ENCODE measurements at regions not wholly inside any gene's neighbourhood (a gene's known extent, or its start where the extent isn't known, plus 50 kb on each side); places are given as distances from the start of the nearest gene placed in this dataset.

DNA sequence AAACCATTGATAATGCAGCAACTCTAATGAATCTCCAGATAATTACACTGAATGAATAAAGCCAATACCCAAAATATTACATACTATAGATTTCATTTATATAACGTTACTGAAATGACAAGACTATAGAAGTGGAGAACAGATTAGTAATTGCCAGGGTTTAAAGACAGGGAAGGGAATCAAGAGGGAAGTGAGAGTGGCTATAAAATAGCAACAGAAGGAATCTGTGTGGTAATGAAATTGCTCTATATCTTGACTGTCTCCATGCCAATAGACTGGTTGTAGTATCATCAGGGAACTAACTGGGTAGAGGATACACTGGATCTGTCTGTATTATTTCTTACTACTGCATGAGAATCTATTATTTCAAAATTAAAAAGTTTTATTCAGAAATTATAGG, 396.5 kb upstream of the RPS23 start:
- H3K4ac ChIP-seq (ENCODE audit: low read depth, low read length): no peak overlapping the region
- H3K4me2 ChIP-seq (ENCODE audit: low read length): no peak overlapping the region
- no peak overlapping the region for H2AFZ ChIP-seq (ENCODE audit: insufficient read depth, low read length, poor library complexity)
- no peak overlapping the region for H4K91ac ChIP-seq (ENCODE audit: low read depth, low read length)
- no peak overlapping the region for H2BK12ac ChIP-seq (ENCODE audit: low read length)
- no peak overlapping the region for H4K12ac ChIP-seq (ENCODE audit: low read depth, low read length)
- H3K14ac ChIP-seq (ENCODE audit: low read length): no peak overlapping the region
- H4K8ac ChIP-seq (ENCODE audit: low read depth, low read length): no peak overlapping the region
- H3K36me3 ChIP-seq (ENCODE audit: control insufficient read depth in 1 of 2, insufficient read depth in 2 of 2, low read length in 2 of 2): no peaks in the 10 kb centered on the region
- H3K9me3 ChIP-seq (ENCODE audit: insufficient read depth, low read depth, low read length): no peaks in the 10 kb centered on the region
- H3K27ac ChIP-seq (ENCODE audit: low read depth, low read length): no peak overlapping the region
- no peak overlapping the region for H2AK5ac ChIP-seq (ENCODE audit: low read length)
- no CpG with 5 or more reads among the region's 1 CpG for WGBS (ENCODE audit: extremely low coverage, insufficient coverage, insufficient read length)
- no peaks in the 10 kb centered on the region for H3K27me3 ChIP-seq (ENCODE audit: insufficient read depth, low read length)
- no peak overlapping the region for H2BK120ac ChIP-seq (ENCODE audit: insufficient read depth, low read length, poor library complexity)
- no peak overlapping the region for H3K23ac ChIP-seq (ENCODE audit: low read length)
- H3K79me2 ChIP-seq (ENCODE audit: control insufficient read depth, insufficient read depth, low read length, poor library complexity): no peaks in the 10 kb centered on the region
- DNase-seq: no peak
- no peak overlapping the region for H3K9ac ChIP-seq (ENCODE audit: low read length)
- no peak overlapping the region for H2BK5ac ChIP-seq (ENCODE audit: low read depth, low read length, poor library complexity)
- no peaks in the 10 kb centered on the region for H3K4me1 ChIP-seq (ENCODE audit: control insufficient read depth in 1 of 2, insufficient read depth in 2 of 2, low read length in 2 of 2)
- H3K18ac ChIP-seq (ENCODE audit: low read length): no peak overlapping the region
- no peak overlapping the region for H3K4me3 ChIP-seq (ENCODE audit: low read depth, low read length)
- no peaks in the 10 kb centered on the region for H3K79me1 ChIP-seq (ENCODE audit: low read length)

DNA sequence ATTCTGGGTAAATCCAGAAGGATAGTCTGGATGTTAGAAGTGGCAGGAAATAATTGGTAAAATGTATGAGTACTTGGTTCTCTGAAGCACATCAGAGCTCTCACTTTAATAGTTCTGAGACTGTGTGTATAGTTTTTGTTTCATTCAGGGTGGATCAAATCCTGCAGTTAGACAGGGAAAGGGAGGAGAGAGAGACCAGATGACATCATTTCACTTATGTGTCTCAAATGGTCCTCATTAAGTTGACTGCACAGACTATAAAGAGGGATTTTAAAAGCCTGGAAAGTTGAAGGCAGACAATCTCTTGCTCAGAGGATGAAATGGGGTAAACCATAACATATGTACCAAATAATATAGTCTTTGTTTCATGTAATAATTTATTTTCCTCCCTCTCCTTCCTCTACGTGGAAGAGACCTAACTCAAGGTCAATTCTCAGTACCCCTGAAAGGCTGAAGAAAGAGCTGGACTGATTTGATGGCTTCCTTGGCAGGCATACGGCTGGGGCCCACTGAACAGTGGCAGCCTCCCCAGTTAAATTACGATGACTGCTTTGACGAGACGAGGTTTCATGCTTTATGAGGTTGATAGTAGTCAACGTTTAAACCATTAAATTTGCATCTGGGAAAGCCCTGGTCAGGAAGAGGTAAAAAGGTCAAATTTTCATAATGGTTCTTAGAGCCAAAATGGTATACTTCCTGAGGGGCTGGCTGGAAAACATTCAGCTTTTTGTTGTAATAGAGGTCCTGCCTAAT, 395.1 kb upstream of the RPS23 start:
- no peak overlapping the region for H2BK5ac ChIP-seq (ENCODE audit: low read depth, low read length, poor library complexity)
- no peak for DNase-seq
- H3K4me1 ChIP-seq (ENCODE audit: control insufficient read depth in 1 of 2, insufficient read depth in 2 of 2, low read length in 2 of 2): no peaks in the 10 kb centered on the region
- H2BK12ac ChIP-seq (ENCODE audit: low read length): no peak overlapping the region
- H3K79me2 ChIP-seq (ENCODE audit: control insufficient read depth, insufficient read depth, low read length, poor library complexity): no peaks in the 10 kb centered on the region
- WGBS (ENCODE audit: extremely low coverage, insufficient coverage, insufficient read length): no CpG with 5 or more reads among the region's 6 CpGs
- H3K9ac ChIP-seq (ENCODE audit: low read length): no peak overlapping the region
- H4K91ac ChIP-seq (ENCODE audit: low read depth, low read length): no peak overlapping the region
- H3K4ac ChIP-seq (ENCODE audit: low read depth, low read length): no peak overlapping the region
- no peaks in the 10 kb centered on the region for H3K36me3 ChIP-seq (ENCODE audit: control insufficient read depth in 1 of 2, insufficient read depth in 2 of 2, low read length in 2 of 2)
- no peak overlapping the region for H4K12ac ChIP-seq (ENCODE audit: low read depth, low read length)
- H3K4me3 ChIP-seq (ENCODE audit: low read depth, low read length): no peak overlapping the region
- H3K9me3 ChIP-seq (ENCODE audit: insufficient read depth, low read depth, low read length): no peaks in the 10 kb centered on the region
- H3K23ac ChIP-seq (ENCODE audit: low read length): no peak overlapping the region
- no peak overlapping the region for H2AK5ac ChIP-seq (ENCODE audit: low read length)
- H3K79me1 ChIP-seq (ENCODE audit: low read length): no peaks in the 10 kb centered on the region
- no peaks in the 10 kb centered on the region for H3K27me3 ChIP-seq (ENCODE audit: insufficient read depth, low read length)
- H4K8ac ChIP-seq (ENCODE audit: low read depth, low read length): no peak overlapping the region
- H2BK120ac ChIP-seq (ENCODE audit: insufficient read depth, low read length, poor library complexity): no peak overlapping the region
- H3K27ac ChIP-seq (ENCODE audit: low read depth, low read length): no peak overlapping the region
- no peak overlapping the region for H3K14ac ChIP-seq (ENCODE audit: low read length)
- H3K4me2 ChIP-seq (ENCODE audit: low read length): no peak overlapping the region
- no peak overlapping the region for H3K18ac ChIP-seq (ENCODE audit: low read length)
- H2AFZ ChIP-seq (ENCODE audit: insufficient read depth, low read length, poor library complexity): no peak overlapping the region

DNA sequence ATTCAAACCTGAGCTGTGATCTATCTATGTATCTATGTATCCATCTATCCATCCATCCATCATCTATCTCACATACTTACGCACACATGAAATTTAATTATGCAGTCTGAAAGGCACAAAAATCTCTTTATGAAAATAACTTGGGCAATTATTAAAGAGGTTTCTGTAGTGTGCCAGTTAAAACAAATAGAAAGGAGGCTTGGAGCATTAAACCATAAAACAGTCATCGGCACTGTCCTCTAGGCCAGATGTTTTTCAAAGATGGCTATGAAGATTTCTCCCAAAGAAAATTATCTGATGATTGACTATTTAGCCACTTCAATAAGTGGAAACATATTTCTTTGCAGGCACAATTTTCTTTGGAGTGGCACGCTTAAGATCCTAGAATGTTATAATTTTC, 392.5 kb upstream of the RPS23 start:
- no peak for DNase-seq
- H3K4me3 ChIP-seq (ENCODE audit: low read depth, low read length): no peak overlapping the region
- no peaks in the 10 kb centered on the region for H3K9me3 ChIP-seq (ENCODE audit: insufficient read depth, low read depth, low read length)
- H3K23ac ChIP-seq (ENCODE audit: low read length): no peak overlapping the region
- H2BK5ac ChIP-seq (ENCODE audit: low read depth, low read length, poor library complexity): no peak overlapping the region
- H3K36me3 ChIP-seq (ENCODE audit: control insufficient read depth in 1 of 2, insufficient read depth in 2 of 2, low read length in 2 of 2): no peaks in the 10 kb centered on the region
- no peak overlapping the region for H3K14ac ChIP-seq (ENCODE audit: low read length)
- H3K4ac ChIP-seq (ENCODE audit: low read depth, low read length): no peak overlapping the region
- H3K4me2 ChIP-seq (ENCODE audit: low read length): no peak overlapping the region
- H2AFZ ChIP-seq (ENCODE audit: insufficient read depth, low read length, poor library complexity): no peak overlapping the region
- no peaks in the 10 kb centered on the region for H3K4me1 ChIP-seq (ENCODE audit: control insufficient read depth in 1 of 2, insufficient read depth in 2 of 2, low read length in 2 of 2)
- H2BK120ac ChIP-seq (ENCODE audit: insufficient read depth, low read length, poor library complexity): no peak overlapping the region
- H4K91ac ChIP-seq (ENCODE audit: low read depth, low read length): no peak overlapping the region
- no peaks in the 10 kb centered on the region for H3K79me2 ChIP-seq (ENCODE audit: control insufficient read depth, insufficient read depth, low read length, poor library complexity)
- no peak overlapping the region for H3K27ac ChIP-seq (ENCODE audit: low read depth, low read length)
- no peak overlapping the region for H4K12ac ChIP-seq (ENCODE audit: low read depth, low read length)
- H4K8ac ChIP-seq (ENCODE audit: low read depth, low read length): no peak overlapping the region
- WGBS (ENCODE audit: extremely low coverage, insufficient coverage, insufficient read length): no CpG with 5 or more reads among the region's 3 CpGs
- no peak overlapping the region for H2BK12ac ChIP-seq (ENCODE audit: low read length)
- H3K18ac ChIP-seq (ENCODE audit: low read length): no peak overlapping the region
- H3K79me1 ChIP-seq (ENCODE audit: low read length): no peaks in the 10 kb centered on the region
- H3K27me3 ChIP-seq (ENCODE audit: insufficient read depth, low read length): no peaks in the 10 kb centered on the region
- H2AK5ac ChIP-seq (ENCODE audit: low read length): no peak overlapping the region
- H3K9ac ChIP-seq (ENCODE audit: low read length): no peak overlapping the region

DNA sequence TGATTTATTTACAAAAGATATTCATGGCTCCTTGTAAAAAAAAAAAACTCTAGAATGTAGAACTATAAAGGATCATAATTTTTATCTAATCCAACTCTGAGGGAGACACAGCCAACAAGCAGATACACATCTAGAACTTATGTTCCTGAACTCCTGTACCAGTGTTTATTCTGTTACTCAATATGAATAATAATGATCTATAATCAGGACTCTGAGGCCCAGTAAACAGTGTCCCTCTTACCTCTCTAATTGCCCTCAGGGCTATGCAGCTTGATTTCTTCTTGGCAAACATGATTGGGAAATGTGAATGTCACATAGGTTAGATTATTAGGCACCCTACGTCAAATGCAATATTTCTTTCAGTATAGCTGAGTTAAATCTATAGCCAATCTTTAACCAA, 391.6 kb upstream of the RPS23 start:
- no peak overlapping the region for H2BK120ac ChIP-seq (ENCODE audit: insufficient read depth, low read length, poor library complexity)
- no CpG with 5 or more reads among the region's 1 CpG for WGBS (ENCODE audit: extremely low coverage, insufficient coverage, insufficient read length)
- H3K18ac ChIP-seq (ENCODE audit: low read length): no peak overlapping the region
- no peaks in the 10 kb centered on the region for H3K27me3 ChIP-seq (ENCODE audit: insufficient read depth, low read length)
- H4K12ac ChIP-seq (ENCODE audit: low read depth, low read length): no peak overlapping the region
- no peak overlapping the region for H3K4me2 ChIP-seq (ENCODE audit: low read length)
- DNase-seq: no peak
- no peak overlapping the region for H3K4ac ChIP-seq (ENCODE audit: low read depth, low read length)
- no peaks in the 10 kb centered on the region for H3K79me1 ChIP-seq (ENCODE audit: low read length)
- H2BK12ac ChIP-seq (ENCODE audit: low read length): no peak overlapping the region
- no peak overlapping the region for H2AFZ ChIP-seq (ENCODE audit: insufficient read depth, low read length, poor library complexity)
- no peak overlapping the region for H3K27ac ChIP-seq (ENCODE audit: low read depth, low read length)
- no peak overlapping the region for H3K9ac ChIP-seq (ENCODE audit: low read length)
- H3K23ac ChIP-seq (ENCODE audit: low read length): no peak overlapping the region
- no peaks in the 10 kb centered on the region for H3K36me3 ChIP-seq (ENCODE audit: control insufficient read depth in 1 of 2, insufficient read depth in 2 of 2, low read length in 2 of 2)
- H2AK5ac ChIP-seq (ENCODE audit: low read length): no peak overlapping the region
- H3K4me1 ChIP-seq (ENCODE audit: control insufficient read depth in 1 of 2, insufficient read depth in 2 of 2, low read length in 2 of 2): no peaks in the 10 kb centered on the region
- H3K9me3 ChIP-seq (ENCODE audit: insufficient read depth, low read depth, low read length): no peaks in the 10 kb centered on the region
- H3K79me2 ChIP-seq (ENCODE audit: control insufficient read depth, insufficient read depth, low read length, poor library complexity): no peaks in the 10 kb centered on the region
- no peak overlapping the region for H4K91ac ChIP-seq (ENCODE audit: low read depth, low read length)
- H3K4me3 ChIP-seq (ENCODE audit: low read depth, low read length): no peak overlapping the region
- no peak overlapping the region for H3K14ac ChIP-seq (ENCODE audit: low read length)
- H2BK5ac ChIP-seq (ENCODE audit: low read depth, low read length, poor library complexity): no peak overlapping the region
- H4K8ac ChIP-seq (ENCODE audit: low read depth, low read length): no peak overlapping the region

All from trophoblast cell (in vitro differentiated cells and primary cell).